ENCODE measurements at regions not wholly inside any gene's neighbourhood (a gene's known extent, or its start where the extent isn't known, plus 50 kb on each side); places are given as distances from the start of the nearest gene placed in this dataset.
"Not testable (repeated sequence)": the region's sequence is repeated elsewhere in the genome, so short reads cannot be mapped to it uniquely, and the experiment has no call there.

DNA sequence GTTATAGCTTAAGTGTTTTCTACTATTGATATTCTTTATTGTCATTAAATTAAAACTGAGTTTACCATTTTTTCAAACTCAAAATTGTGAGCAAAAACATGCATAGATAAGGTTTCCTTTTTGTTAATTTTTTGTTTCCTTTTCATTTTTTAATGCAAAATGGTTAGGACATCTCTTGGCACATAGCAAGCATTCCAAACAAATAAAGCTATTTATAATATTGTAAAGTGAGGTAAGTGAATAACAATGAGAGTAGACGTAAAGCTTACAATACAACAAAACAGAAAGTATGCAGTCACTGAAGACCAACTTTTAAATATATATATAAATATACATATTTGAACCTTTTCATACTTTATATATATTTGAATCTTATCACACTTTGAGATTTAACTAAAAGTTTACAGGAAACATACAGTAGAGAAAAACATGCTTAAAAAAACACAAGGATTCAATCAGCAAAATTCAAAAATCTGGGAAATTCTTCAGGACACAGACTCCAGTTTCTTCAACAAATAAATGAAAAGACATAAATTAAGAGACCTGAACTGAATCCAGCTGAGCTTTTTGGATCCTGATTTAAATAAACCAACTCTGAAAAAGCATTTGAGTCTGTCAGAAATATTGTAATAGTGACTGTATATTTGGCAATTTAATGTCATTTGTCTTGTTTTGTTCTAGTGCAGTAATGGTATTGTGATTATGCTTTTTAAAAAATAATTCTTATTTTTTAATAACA lies 67.5 kb upstream of the SAMSN1 start:
- TF ChIP-seq, protein P1, sequence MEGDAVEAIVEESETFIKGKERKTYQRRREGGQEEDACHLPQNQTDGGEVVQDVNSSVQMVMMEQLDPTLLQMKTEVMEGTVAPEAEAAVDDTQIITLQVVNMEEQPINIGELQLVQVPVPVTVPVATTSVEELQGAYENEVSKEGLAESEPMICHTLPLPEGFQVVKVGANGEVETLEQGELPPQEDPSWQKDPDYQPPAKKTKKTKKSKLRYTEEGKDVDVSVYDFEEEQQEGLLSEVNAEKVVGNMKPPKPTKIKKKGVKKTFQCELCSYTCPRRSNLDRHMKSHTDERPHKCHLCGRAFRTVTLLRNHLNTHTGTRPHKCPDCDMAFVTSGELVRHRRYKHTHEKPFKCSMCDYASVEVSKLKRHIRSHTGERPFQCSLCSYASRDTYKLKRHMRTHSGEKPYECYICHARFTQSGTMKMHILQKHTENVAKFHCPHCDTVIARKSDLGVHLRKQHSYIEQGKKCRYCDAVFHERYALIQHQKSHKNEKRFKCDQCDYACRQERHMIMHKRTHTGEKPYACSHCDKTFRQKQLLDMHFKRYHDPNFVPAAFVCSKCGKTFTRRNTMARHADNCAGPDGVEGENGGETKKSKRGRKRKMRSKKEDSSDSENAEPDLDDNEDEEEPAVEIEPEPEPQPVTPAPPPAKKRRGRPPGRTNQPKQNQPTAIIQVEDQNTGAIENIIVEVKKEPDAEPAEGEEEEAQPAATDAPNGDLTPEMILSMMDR (IDR thresholded peaks at IDR 0.05): no peak
- H3K4me3 Mint-ChIP-seq: no peak overlapping the region
- Histone ChIP-seq H3K27ac (ENCODE audit: low read depth in 1 of 2, low read length in 2 of 2) (no peak overlapping the region), H3K36me3 (ENCODE audit: insufficient read depth, low read length) (no peaks in the 10 kb centered on the region), H3K4me3 (ENCODE audit: low read length) (no peak overlapping the region), H3K9me3 (ENCODE audit: control insufficient read depth in 1 of 2, insufficient read depth in 1 of 2, low read length in 2 of 2) (no peaks in the 10 kb centered on the region), H3K4me1 (ENCODE audit: insufficient read depth, low read length) (no peaks in the 10 kb centered on the region), H3K27me3 (ENCODE audit: control insufficient read depth in 1 of 2, insufficient read depth in 2 of 2, low read length in 2 of 2) (no peaks in the 10 kb centered on the region)
- ATAC-seq (ENCODE audit: poor library complexity) (no peak), DNase-seq (no peak)
- no peaks in the 10 kb centered on the region for H3K9me3 Mint-ChIP-seq
- no peak overlapping the region for H3K27ac Mint-ChIP-seq
- POLR2A ChIA-PET: interaction anchor here (1.6 kb wide), 1 partner anchor 11 kb away, joined by 5 read pairs; no protein-coding TSS in a partner anchor
- H3K4me1 Mint-ChIP-seq (ENCODE audit: low read depth): peaks cover 7% of the 10 kb centered on the region
- CTCF ChIA-PET: no interaction called here
- intact Hi-C loops (cut with DNase I, micrococcal nuclease): no loop called here
- no peaks in the 10 kb centered on the region for H3K36me3 Mint-ChIP-seq (ENCODE audit: low read depth)
- H3K27me3 Mint-ChIP-seq: no peaks in the 10 kb centered on the region

DNA sequence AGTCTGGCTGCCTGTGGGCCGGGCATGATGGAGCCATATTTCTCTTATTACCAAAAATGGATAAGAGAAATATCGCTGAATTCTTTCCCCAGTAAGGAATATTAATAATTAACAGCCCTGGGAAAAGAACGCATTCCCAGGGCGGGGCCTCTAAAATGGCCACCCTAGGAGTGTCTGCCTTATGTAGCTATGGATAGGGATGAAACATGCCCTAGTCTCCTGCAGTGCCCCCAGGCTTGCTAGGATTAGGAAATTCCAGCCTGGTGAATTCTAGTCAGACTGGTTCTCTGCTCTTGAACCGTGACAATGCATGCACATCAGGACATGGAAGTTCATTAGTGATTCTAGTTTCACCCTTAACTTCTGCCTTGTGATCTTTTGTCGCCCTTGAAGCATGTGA lies 64.0 kb upstream of the SAMSN1 start:
- H3K4me1 Mint-ChIP-seq (ENCODE audit: low read depth); CTCF ChIA-PET; DNase-seq; H3K9me3 ChIP-seq (ENCODE audit: control insufficient read depth in 1 of 2, insufficient read depth in 1 of 2, low read length in 2 of 2); H3K4me3 Mint-ChIP-seq; H3K27ac Mint-ChIP-seq; intact Hi-C loops (cut with DNase I, micrococcal nuclease); H3K36me3 ChIP-seq (ENCODE audit: insufficient read depth, low read length); H3K36me3 Mint-ChIP-seq (ENCODE audit: low read depth); H3K27me3 Mint-ChIP-seq; ATAC-seq (ENCODE audit: poor library complexity); H3K9me3 Mint-ChIP-seq; H3K4me1 ChIP-seq (ENCODE audit: insufficient read depth, low read length); H3K27ac ChIP-seq (ENCODE audit: low read depth in 1 of 2, low read length in 2 of 2); H3K27me3 ChIP-seq (ENCODE audit: control insufficient read depth in 1 of 2, insufficient read depth in 2 of 2, low read length in 2 of 2); H3K4me3 ChIP-seq (ENCODE audit: low read length): not testable (repeated sequence)
- POLR2A ChIA-PET: interaction anchor here (0.7 kb wide), 1 partner anchor 7 kb away, joined by 3 read pairs; no protein-coding TSS in a partner anchor

DNA sequence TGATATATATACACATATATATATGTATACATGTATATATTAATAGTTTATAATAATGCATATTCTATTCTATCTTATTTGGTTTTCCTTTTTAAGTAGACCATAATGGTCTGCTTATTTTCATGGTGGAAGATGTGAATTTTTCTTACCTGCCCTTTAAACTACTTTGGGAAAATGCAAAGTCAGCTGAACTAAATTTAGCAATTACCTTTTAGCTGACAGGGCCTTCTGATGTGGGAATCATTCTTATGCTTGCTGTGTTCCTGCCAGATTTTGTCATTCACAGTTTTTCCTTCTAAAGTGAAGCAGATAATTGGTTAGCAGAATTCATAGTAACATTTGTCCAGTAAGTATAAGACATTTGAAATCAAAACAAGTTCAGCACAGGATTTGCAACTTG lies 63.2 kb upstream of the SAMSN1 start:
- TF ChIP-seq, protein P1 (IDR thresholded peaks at IDR 0.05): no peak
- CTCF ChIA-PET: no interaction called here
- ATAC-seq (ENCODE audit: poor library complexity): no peak
- intact Hi-C loops (cut with DNase I, micrococcal nuclease): no loop called here
- DNase-seq: no peak
- Mint-ChIP-seq H3K27me3 (no peaks in the 10 kb centered on the region), H3K4me3 (no peak overlapping the region), H3K36me3 (ENCODE audit: low read depth) (no peaks in the 10 kb centered on the region), H3K27ac (no peak overlapping the region), H3K4me1 (ENCODE audit: low read depth) (peaks cover 7% of the 10 kb centered on the region), H3K9me3 (no peaks in the 10 kb centered on the region)
- H3K27me3 ChIP-seq (ENCODE audit: control insufficient read depth in 1 of 2, insufficient read depth in 2 of 2, low read length in 2 of 2): no peaks in the 10 kb centered on the region
- H3K27ac ChIP-seq (ENCODE audit: low read depth in 1 of 2, low read length in 2 of 2): no peak overlapping the region
- H3K9me3 ChIP-seq (ENCODE audit: control insufficient read depth in 1 of 2, insufficient read depth in 1 of 2, low read length in 2 of 2): no peaks in the 10 kb centered on the region
- H3K36me3 ChIP-seq (ENCODE audit: insufficient read depth, low read length): no peaks in the 10 kb centered on the region
- H3K4me1 ChIP-seq (ENCODE audit: insufficient read depth, low read length): no peaks in the 10 kb centered on the region
- POLR2A ChIA-PET: no interaction called here
- no peak overlapping the region for H3K4me3 ChIP-seq (ENCODE audit: low read length)

DNA sequence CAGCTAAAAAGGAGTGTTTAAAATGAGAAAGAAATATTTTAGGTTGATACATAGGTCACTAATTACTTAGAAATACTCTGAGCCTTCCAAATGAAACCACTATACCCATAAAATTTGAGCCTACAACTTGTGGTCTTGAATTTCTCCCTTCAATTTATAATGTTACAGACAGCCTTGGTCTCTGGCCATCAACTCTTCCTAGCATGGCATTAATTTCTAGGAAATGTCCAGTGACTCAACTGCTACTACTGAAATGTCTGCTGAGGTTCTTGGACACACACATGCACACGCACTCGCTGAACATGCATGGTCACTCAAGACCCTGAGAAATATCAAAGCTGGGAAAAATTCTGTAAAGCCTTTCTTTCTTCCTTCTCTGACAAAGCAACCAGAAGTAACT lies 61.1 kb upstream of the SAMSN1 start:
- ChIA-PET POLR2A (no interaction called here), CTCF (no interaction called here)
- Mint-ChIP-seq H3K27ac (no peak overlapping the region), H3K36me3 (ENCODE audit: low read depth) (no peaks in the 10 kb centered on the region), H3K4me1 (ENCODE audit: low read depth) (peaks cover 19% of the 10 kb centered on the region), H3K9me3 (no peaks in the 10 kb centered on the region), H3K27me3 (no peaks in the 10 kb centered on the region), H3K4me3 (no peak overlapping the region)
- no peak overlapping the region for H3K27ac ChIP-seq (ENCODE audit: low read depth in 1 of 2, low read length in 2 of 2)
- TF ChIP-seq, protein P1 (IDR thresholded peaks at IDR 0.05): no peak
- H3K27me3 ChIP-seq (ENCODE audit: control insufficient read depth in 1 of 2, insufficient read depth in 2 of 2, low read length in 2 of 2): no peaks in the 10 kb centered on the region
- DNase-seq (no peak), ATAC-seq (ENCODE audit: poor library complexity) (no peak)
- H3K9me3 ChIP-seq (ENCODE audit: control insufficient read depth in 1 of 2, insufficient read depth in 1 of 2, low read length in 2 of 2): no peaks in the 10 kb centered on the region
- H3K4me3 ChIP-seq (ENCODE audit: low read length): no peak overlapping the region
- intact Hi-C loops (cut with DNase I, micrococcal nuclease): no loop called here
- no peaks in the 10 kb centered on the region for H3K36me3 ChIP-seq (ENCODE audit: insufficient read depth, low read length)
- H3K4me1 ChIP-seq (ENCODE audit: insufficient read depth, low read length): no peaks in the 10 kb centered on the region
